Tibial artery (tissue), 4 donors: ENCODE measurements at regions not wholly inside any gene's neighbourhood (a gene's known extent, or its start where the extent isn't known, plus 50 kb on each side); places are given as distances from the start of the nearest gene placed in this dataset.

ENCODE experiments used
- DNase-seq, 2 donors: peaks; one replicate each; pipeline ENCODE4 v3.0.0-alpha.2; 2019
- H3K27ac ChIP-seq, 2 donors: fragments of 200-600 bp; sonication (generic) in 1 of 2; 1 replicate in 1 of 2; 2 replicates in 1 of 2; pipeline ENCODE4 v1.5.1; 2018 to 2019; ENCODE audit warnings: mild to moderate bottlenecking in 1 of 2
- H3K27me3 ChIP-seq, 2 donors: fragments of 200-600 bp; sonication (generic) in 1 of 2; one replicate each; pipeline versions ENCODE4 v1.5.1 to v1.6.0; 2016 to 2019
- H3K36me3 ChIP-seq, 3 donors: fragments of 200-600 bp; sonication (generic) in 2 of 3; one replicate each; pipeline ENCODE4 v1.5.1; 2016 to 2019; ENCODE audit warnings: mild to moderate bottlenecking in 2 of 3
- H3K4me1 ChIP-seq, 4 donors: fragments of 200-600 bp; sonication (generic) in 2 of 4; 1 replicate in 3 of 4; 2 replicates in 1 of 4; pipeline ENCODE4 v1.5.1; 2016 to 2019
- H3K4me3 ChIP-seq, 2 donors: fragments of 200-600 bp; sonication (generic) in 1 of 2; 1 replicate in 1 of 2; 2 replicates in 1 of 2; pipeline ENCODE4 v1.5.1; 2018 to 2019; ENCODE audit warnings: mild to moderate bottlenecking in 2 of 2
- H3K9me3 ChIP-seq, 3 donors: fragments of 200-600 bp; sonication (generic) in 1 of 3; one replicate each; pipeline ENCODE4 v1.5.1; 2016 to 2019
- intact Hi-C: fragments of 100-400 bp; cut with DNase I; formaldehyde crosslinking; loops from one replicate; pipeline ENCODE4 v1.15.0; 2023; ENCODE audit warnings: low total_unique reads
- TF ChIP-seq, protein P1 (sequence below), 2 experiments: fragments of 200-600 bp in 1 of 2; fragments of 450-650 bp in 1 of 2; IDR thresholded peaks; one replicate each; pipeline ENCODE4 v1.5.1; 2017 to 2019; ENCODE audit warnings: antibody characterized with exemption in 2 of 2, mild to moderate bottlenecking in 1 of 2, moderate library complexity in 1 of 2

DNA sequence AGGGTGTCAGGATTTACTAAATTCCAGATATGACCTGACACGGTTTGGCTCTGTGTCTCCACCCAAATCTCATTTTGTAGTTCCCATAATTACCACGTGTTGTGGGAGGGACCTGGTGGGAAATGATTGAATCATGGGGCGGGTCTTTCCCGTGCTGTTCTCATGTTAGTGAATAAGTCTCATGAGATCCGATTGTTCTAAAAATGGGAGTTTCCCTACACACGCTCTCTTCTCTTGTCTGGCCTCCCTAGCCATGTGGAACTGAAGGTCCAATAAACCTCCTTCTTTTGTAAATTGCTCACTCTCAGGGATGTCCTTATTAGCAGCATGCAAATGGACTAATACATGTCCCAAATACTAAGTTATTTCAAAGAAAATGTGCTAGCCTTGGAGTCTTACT, 121.1 kb downstream of the CENPW start:
- H3K27me3 ChIP-seq: no peaks in the 10 kb centered on the region
- no peak overlapping the region for H3K27ac ChIP-seq
- intact Hi-C loops: no loop called here
- H3K36me3 ChIP-seq: no peaks in the 10 kb centered on the region
- H3K4me1 ChIP-seq: no peaks in the 10 kb centered on the region
- no peak for DNase-seq
- no peak overlapping the region for H3K4me3 ChIP-seq
- H3K9me3 ChIP-seq: no peaks in the 10 kb centered on the region
- TF ChIP-seq, protein P1, sequence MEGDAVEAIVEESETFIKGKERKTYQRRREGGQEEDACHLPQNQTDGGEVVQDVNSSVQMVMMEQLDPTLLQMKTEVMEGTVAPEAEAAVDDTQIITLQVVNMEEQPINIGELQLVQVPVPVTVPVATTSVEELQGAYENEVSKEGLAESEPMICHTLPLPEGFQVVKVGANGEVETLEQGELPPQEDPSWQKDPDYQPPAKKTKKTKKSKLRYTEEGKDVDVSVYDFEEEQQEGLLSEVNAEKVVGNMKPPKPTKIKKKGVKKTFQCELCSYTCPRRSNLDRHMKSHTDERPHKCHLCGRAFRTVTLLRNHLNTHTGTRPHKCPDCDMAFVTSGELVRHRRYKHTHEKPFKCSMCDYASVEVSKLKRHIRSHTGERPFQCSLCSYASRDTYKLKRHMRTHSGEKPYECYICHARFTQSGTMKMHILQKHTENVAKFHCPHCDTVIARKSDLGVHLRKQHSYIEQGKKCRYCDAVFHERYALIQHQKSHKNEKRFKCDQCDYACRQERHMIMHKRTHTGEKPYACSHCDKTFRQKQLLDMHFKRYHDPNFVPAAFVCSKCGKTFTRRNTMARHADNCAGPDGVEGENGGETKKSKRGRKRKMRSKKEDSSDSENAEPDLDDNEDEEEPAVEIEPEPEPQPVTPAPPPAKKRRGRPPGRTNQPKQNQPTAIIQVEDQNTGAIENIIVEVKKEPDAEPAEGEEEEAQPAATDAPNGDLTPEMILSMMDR (IDR thresholded peaks at IDR 0.05): no peak

DNA sequence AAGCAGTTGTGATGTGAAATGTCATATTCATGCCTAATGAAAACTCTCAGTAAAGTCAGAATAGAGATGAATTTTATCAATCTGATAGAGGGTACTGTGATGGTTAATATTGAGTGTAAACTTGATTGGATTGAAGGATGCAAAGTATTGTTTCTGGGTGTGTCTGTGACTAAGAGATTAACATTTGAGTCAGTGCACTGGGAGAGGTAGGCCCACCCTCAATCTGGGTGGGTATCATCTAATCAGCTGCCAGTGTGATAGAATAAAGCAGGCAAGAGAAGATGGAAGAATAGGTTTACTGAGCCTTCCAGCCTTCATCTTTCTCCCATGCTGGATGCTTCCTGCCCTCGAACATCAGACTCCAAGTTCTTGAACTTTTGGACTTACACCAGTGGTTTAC, 124.3 kb downstream of the CENPW start:
- H3K36me3 ChIP-seq: no peaks in the 10 kb centered on the region
- no peaks in the 10 kb centered on the region for H3K4me1 ChIP-seq
- no peak overlapping the region for H3K4me3 ChIP-seq
- TF ChIP-seq, protein P1 (IDR thresholded peaks at IDR 0.05): no peak
- intact Hi-C loops: no loop called here
- H3K27ac ChIP-seq: no peak overlapping the region
- no peaks in the 10 kb centered on the region for H3K27me3 ChIP-seq
- H3K9me3 ChIP-seq: no peaks in the 10 kb centered on the region
- no peak for DNase-seq

DNA sequence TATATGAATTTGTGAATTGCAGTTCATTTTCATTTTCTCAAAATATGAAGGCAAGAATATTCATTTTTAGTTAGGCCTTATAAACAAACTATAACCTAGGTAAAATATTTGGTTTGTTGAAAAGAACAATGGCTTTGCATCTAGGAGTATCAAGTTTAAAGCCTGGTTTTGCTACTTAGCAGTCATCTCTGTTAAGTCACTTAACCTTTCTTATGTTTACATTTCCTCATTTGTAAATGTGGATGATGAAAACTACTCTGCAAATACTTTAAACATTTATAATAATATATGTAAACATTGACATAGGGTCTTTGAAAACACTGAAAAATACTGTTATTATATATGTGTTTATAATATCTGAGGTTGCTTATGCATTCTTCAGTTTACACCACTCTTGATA, 135.5 kb downstream of the CENPW start:
- intact Hi-C loops: no loop called here
- no peak for DNase-seq
- Histone ChIP-seq H3K4me1 (no peaks in the 10 kb centered on the region), H3K36me3 (no peaks in the 10 kb centered on the region), H3K27ac (no peak overlapping the region), H3K4me3 (no peak overlapping the region), H3K27me3 (no peaks in the 10 kb centered on the region), H3K9me3 (no peaks in the 10 kb centered on the region)
- TF ChIP-seq, protein P1 (IDR thresholded peaks at IDR 0.05): no peak

DNA sequence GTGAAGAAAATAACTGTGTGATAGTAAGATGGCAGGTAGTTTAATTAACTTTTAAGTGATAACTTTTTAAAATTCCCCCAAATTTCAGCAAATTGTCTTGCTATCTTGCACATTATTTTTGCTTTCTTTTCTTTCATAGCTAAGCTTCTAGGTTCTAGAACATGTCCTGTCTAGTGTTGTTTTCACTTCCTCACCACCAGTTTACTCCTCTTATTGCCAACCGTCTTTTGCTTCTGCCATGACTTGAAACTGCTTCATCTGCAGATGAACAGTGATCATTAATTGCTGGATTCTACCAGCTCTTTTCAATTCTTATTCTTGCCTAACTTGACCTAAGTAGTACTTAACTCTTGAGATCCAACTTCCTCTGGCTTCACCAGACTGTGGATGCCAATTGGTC, 137.8 kb downstream of the CENPW start:
- intact Hi-C loops: no loop called here
- Histone ChIP-seq H3K36me3 (no peaks in the 10 kb centered on the region), H3K9me3 (no peaks in the 10 kb centered on the region), H3K4me3 (no peak overlapping the region), H3K27ac (no peak overlapping the region), H3K4me1 (no peaks in the 10 kb centered on the region), H3K27me3 (no peaks in the 10 kb centered on the region)
- TF ChIP-seq, protein P1 (IDR thresholded peaks at IDR 0.05): no peak
- no peak for DNase-seq

DNA sequence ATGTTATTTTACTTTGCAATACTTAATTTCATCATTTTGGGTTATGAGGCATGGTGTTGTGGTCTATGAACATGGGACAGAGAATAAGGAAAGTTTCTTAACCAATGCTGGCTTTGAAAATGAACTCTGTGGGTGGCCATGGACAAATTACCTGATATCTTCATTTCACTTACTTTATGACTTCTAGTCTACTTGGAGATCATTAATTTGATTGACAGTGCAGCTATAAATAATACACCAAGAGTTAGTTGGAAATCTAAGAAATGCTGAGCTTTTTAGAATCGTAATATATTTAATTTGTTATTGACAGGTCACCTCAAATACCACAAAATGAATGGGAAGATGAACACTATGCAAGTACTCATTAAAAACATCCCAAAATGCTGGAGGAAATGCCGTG, 140.4 kb downstream of the CENPW start:
- Histone ChIP-seq H3K9me3 (no peaks in the 10 kb centered on the region), H3K36me3 (no peaks in the 10 kb centered on the region), H3K4me1 (no peaks in the 10 kb centered on the region), H3K27ac (no peak overlapping the region), H3K4me3 (no peak overlapping the region), H3K27me3 (no peaks in the 10 kb centered on the region)
- DNase-seq: no peak
- TF ChIP-seq, protein P1 (IDR thresholded peaks at IDR 0.05): no peak
- intact Hi-C loops: no loop called here

DNA sequence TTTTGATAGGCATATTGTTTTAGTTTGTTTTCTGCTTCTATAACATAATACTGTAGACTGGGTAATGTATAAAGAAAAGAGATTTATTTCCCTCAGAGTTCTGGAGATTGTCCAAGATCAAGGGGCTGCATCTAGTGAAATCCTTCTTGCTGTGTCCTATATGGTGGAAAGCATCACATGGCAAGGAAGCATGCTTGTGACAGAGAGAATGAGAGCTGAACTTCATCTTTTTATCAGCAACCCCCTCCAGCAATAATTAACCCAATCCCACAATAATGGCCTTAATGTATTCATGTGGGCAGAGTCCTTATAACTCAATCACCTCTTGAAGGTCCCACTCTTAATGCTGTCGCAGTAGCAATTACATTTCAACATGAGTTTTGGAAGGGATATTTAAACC, 141.4 kb downstream of the CENPW start:
- H3K4me1 ChIP-seq: no peaks in the 10 kb centered on the region
- intact Hi-C loops: no loop called here
- DNase-seq: no peak
- H3K27me3 ChIP-seq: no peaks in the 10 kb centered on the region
- H3K4me3 ChIP-seq: no peak overlapping the region
- no peaks in the 10 kb centered on the region for H3K36me3 ChIP-seq
- no peaks in the 10 kb centered on the region for H3K9me3 ChIP-seq
- TF ChIP-seq, protein P1 (IDR thresholded peaks at IDR 0.05): no peak
- H3K27ac ChIP-seq: no peak overlapping the region
